Fibroblast of lung (primary cell): ENCODE measurements at regions not wholly inside any gene's neighbourhood (a gene's known extent, or its start where the extent isn't known, plus 50 kb on each side); places are given as distances from the start of the nearest gene placed in this dataset.

Source experiments
- CTCF ChIP-seq, 2 donors: IDR thresholded peaks in 1 of 2; conservative IDR thresholded peaks in 1 of 2; 1 replicate in 1 of 2; 2 replicates in 1 of 2; pipeline ENCODE4 v1.5.1; 2011 to 2012; ENCODE audit warnings: low read length in 2 of 2, control low read depth in 1 of 2, inconsistent platforms in 1 of 2, low read depth in 1 of 2, mild to moderate bottlenecking in 1 of 2
- EZH2 ChIP-seq: IDR thresholded peaks from 2 replicates; pipeline ENCODE4 v1.5.1; 2012; ENCODE audit warnings: low read length, control low read depth, mild to moderate bottlenecking; ENCODE audit errors: missing control alignments

GRCh38 chr6:145370559-145370958 is 364.8 kb downstream of the EPM2A start:
- no peak for TF ChIP-seq EZH2
- TF ChIP-seq CTCF (conservative IDR thresholded peaks at IDR 0.05 in 1 of 2, IDR thresholded peaks at IDR 0.05 in 1 of 2; ENCODE audit: low read depth in 1 of 2, low read length in 2 of 2) = no peak
